WI38 (cell line): ENCODE measurements at regions not wholly inside any gene's neighbourhood (a gene's known extent, or its start where the extent isn't known, plus 50 kb on each side); places are given as distances from the start of the nearest gene placed in this dataset.

ENCODE experiments used
- H3K4me3 ChIP-seq: 2 replicates; pipeline ENCODE4 v1.5.1; 2011; ENCODE audit warnings: low read depth, mild to moderate bottlenecking, control low read depth, low read length
- TF ChIP-seq, protein P1 (sequence below): IDR thresholded peaks from 2 replicates; pipeline ENCODE4 v1.5.1; 2012; ENCODE audit warnings: low read depth, mild to moderate bottlenecking, control low read depth, low read length

DNA sequence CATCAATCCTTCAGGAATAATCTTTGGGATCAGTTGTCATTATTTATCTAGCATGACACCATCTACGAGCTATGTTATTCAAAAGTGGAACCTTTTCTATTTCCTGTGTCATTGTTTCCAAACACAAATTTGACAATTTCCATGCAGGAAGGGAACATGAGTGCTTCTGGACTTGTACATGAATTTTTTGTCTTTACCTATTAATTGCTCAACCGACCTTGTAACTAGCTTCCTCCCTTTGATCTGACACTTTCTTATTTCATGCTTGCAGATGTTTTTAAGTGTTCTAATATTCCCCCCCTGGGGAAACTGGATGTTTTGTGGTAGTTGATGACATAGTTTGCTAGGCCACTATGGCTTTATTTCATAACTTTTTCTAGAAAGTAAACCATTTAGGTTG, 139.4 kb downstream of the BMP2 start:
- TF ChIP-seq, protein P1, sequence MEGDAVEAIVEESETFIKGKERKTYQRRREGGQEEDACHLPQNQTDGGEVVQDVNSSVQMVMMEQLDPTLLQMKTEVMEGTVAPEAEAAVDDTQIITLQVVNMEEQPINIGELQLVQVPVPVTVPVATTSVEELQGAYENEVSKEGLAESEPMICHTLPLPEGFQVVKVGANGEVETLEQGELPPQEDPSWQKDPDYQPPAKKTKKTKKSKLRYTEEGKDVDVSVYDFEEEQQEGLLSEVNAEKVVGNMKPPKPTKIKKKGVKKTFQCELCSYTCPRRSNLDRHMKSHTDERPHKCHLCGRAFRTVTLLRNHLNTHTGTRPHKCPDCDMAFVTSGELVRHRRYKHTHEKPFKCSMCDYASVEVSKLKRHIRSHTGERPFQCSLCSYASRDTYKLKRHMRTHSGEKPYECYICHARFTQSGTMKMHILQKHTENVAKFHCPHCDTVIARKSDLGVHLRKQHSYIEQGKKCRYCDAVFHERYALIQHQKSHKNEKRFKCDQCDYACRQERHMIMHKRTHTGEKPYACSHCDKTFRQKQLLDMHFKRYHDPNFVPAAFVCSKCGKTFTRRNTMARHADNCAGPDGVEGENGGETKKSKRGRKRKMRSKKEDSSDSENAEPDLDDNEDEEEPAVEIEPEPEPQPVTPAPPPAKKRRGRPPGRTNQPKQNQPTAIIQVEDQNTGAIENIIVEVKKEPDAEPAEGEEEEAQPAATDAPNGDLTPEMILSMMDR, result no peak
- H3K4me3 ChIP-seq, result no peak overlapping the region

DNA sequence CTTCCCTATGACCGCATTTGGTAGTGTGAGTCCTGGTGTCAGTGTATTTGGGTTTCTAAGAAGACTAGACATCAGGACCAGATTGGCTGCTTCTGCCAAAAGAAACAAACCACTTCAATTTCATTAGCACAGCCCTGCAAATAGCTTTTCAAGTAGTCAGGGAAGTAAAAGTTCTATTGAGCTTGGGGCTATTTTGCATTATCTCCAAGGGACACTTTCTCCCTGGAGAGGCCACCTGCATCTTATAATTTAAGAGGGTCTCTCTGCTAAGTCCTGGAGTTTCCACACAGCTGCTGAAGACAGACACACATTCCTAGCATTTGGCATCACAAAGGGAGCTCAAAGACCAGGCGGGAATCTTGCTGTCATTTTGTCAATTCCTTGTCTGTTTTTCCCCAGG, 141.2 kb downstream of the BMP2 start:
- no peak overlapping the region for H3K4me3 ChIP-seq
- TF ChIP-seq, protein P1, result no peak

DNA sequence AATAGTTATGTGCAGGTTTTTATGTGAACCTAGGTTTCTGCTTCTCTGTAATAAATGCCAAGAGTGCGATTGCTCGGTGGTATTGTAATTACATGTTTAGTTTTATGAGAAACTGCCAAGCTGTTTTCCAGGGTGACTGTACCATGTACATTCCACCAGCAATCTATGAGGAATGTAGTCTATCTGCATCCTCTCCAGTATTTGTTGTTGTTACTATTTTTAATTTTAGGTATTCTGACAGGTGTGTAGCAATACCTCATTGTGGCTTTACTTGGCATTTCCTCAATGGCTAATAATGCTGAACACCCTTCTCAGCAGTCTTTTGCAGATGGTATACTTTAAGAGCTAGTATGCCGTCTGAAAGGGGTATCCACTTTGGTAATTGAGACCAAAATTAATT, 142.1 kb downstream of the BMP2 start:
- H3K4me3 ChIP-seq, result no peak overlapping the region
- TF ChIP-seq, protein P1, result no peak

DNA sequence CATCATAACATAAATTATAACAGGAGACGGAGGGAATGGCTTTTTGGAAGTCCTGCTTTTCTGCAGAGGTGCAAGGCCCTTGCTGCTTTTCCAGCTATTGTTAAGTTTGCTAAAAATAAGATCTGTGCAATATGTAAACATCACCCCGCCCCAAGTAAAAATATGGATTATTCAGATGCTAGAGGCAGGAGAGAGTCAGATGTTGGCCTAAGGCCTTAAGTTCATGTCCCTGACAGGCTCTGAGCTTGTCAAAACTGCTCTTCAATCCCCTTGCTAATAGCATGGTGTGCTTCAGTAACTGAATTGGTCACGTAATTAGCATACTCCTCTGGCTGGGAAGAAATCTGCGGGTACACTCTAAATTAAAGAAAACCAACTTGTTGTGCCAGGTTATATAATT, 147.5 kb downstream of the BMP2 start:
- TF ChIP-seq, protein P1, result no peak
- no peak overlapping the region for H3K4me3 ChIP-seq

DNA sequence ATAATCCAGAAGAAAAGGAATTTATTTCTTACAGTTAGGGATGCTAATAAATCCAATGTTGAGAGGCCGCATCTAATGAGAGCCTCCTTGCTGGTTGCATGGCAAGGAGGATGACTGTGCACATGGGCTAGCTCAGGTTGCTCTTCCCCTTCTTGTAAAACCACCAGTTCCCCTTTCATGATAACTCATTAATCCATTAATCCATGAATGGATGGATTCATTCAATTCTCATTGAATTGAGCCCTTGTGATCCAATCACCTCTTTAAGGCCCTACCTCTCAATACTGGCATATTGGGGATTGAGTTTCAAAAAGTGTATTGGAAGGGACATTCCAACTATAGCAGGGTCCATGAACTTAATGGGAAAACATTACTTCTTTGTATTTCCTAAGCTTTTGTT, 149.5 kb downstream of the BMP2 start:
- TF ChIP-seq, protein P1, result no peak
- no peak overlapping the region for H3K4me3 ChIP-seq

DNA sequence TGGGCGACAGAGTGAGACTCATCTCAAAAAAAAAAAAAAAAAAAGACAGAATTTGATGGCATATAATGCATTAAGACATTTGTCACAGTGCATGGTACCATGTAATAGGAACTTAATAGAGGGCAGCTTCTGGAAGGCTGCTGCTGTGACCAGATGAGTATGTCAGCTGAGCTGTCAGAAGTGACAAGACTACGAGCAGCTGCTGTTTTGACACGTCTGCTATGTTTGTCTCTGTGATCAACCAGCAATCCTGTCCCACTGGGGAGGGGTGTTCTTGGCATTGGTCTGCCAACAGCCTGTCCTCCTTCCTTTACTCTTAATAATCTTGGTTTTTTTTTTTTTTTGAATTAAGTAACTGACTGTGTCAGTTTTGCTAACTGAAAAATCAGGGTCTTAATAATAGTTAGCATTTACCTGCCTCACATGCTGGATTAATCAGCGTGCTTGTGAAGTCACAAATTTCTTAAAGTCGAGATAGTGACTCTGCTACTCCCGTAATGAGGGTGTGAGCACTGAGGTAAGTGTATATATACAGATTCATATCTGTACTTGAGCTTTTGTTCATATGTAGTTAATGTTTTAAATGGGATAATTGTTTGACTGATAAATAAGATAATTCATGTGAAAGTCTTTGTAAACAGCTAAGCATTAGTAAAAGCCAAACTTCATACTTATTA, 152.4 kb downstream of the BMP2 start:
- TF ChIP-seq, protein P1, result no peak
- H3K4me3 ChIP-seq, result no peak overlapping the region

DNA sequence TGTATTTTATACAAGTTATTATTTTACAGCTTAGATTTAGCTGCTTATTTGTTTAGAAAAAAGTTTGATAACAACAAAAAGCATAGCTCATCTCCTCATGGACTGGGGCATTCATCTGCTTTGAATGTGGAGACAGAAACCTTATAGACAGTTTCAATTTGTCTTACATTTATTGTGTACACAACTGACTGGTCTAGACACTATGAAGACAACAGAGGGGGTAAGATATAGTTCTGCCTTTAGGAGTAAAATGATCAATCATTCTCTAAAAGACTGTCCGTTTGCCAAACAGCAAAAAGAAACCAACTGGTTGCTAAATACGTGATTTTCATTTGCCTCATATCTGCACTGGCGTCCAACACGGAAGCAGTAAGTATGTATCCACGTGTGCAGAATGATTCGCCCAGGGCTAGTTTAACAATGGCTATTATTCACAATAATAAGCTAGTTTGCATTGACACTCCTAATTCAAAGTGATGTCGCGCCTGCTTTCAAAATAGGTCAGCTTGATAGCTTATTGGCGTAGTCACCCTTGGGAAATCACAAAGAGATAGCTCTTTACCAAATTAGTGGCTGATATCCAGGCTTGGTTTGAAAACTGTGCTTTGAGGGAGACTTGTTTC, 153.6 kb downstream of the BMP2 start:
- TF ChIP-seq, protein P1, result no peak
- H3K4me3 ChIP-seq, result no peak overlapping the region
